ENCODE measurements at regions not wholly inside any gene's neighbourhood (a gene's known extent, or its start where the extent isn't known, plus 50 kb on each side); places are given as distances from the start of the nearest gene placed in this dataset.

DNA sequence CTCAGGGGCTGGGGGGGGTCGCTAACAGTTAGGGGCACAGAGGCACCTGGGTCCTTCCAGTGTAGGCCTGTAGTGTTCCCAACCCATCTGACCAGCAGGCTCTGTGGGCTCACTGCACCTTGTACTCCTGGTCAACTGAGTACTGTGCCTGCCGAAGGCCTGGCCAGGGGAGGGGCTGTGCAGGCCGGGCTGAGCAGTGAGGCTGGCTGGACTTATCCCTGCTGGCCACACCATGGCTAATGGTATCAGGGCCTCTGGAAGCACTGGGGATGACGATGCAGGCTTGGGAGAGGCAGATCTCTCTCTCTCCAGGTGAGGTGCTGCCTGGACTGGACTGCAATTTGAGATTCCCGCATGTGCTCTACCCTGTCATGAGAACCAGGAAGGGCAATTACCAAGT lies 58.9 kb upstream of the SDK2 start:
- no peak overlapping the region for H3K56ac ChIP-seq (ENCODE audit: low read length)
- H3K4me3 ChIP-seq (ENCODE audit: low read length) = no peak overlapping the region
- no peak overlapping the region for H4K5ac ChIP-seq (ENCODE audit: low read length)
- WGBS (ENCODE audit: extremely low coverage, insufficient coverage, low lambda C conversion rate) = no CpG with 5 or more reads among the region's 5 CpGs
- H3K27ac ChIP-seq (ENCODE audit: low read depth, low read length) = no peak overlapping the region
- H3K27me3 ChIP-seq (ENCODE audit: insufficient read depth, low read length, poor library complexity) = no peaks in the 10 kb centered on the region
- no peak overlapping the region for H3K4me2 ChIP-seq (ENCODE audit: low read length)
- no peak overlapping the region for H3K18ac ChIP-seq (ENCODE audit: low read length)
- no peaks in the 10 kb centered on the region for H3K79me1 ChIP-seq (ENCODE audit: low read length)
- no peak overlapping the region for H2BK5ac ChIP-seq (ENCODE audit: low read length)
- no peak overlapping the region for H2BK15ac ChIP-seq (replicated peaks; ENCODE audit: low read depth)
- no peak overlapping the region for H2BK120ac ChIP-seq (ENCODE audit: low read depth, low read length)
- no peak overlapping the region for H4K8ac ChIP-seq (ENCODE audit: low read depth, low read length)
- no peak overlapping the region for H3K23ac ChIP-seq (ENCODE audit: low read length)
- H3K36me3 ChIP-seq (ENCODE audit: control insufficient read depth, insufficient read depth, low read length) = no peaks in the 10 kb centered on the region
- no peak overlapping the region for H2AK5ac ChIP-seq (ENCODE audit: low read length)
- no peak overlapping the region for H3K4ac ChIP-seq (ENCODE audit: low read depth, low read length)
- no peaks in the 10 kb centered on the region for H3K4me1 ChIP-seq (ENCODE audit: control insufficient read depth, low read depth, low read length)
- H3K9ac ChIP-seq (ENCODE audit: low read length) = no peak overlapping the region
- DNase-seq = no peak
- no peaks in the 10 kb centered on the region for H3K79me2 ChIP-seq (ENCODE audit: control insufficient read depth, insufficient read depth, low read length)

DNA sequence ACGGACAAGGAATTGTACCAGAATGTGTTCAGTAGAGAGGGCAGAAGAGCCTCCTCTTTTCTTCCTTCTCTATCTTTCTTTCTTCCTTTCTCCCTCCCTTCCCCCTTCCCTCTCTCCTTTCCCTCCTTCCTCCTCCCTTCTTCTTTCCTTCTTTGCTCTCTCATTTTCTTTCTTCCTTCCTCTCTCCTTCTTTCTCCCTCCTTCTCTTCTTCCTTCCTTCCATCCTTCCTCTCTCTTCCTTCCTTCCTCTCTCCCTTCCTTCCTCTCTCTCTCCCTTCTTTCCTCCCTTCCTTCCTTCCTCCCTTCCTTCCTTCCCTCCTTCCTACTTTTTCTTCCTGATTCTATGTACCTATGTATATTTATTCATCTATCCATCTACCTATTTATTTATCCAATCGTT lies 59.7 kb upstream of the SDK2 start:
- Histone ChIP-seq H3K56ac (ENCODE audit: low read length) (no peak overlapping the region), H2BK120ac (ENCODE audit: low read depth, low read length) (no peak overlapping the region), H4K5ac (ENCODE audit: low read length) (no peak overlapping the region), H3K27ac (ENCODE audit: low read depth, low read length) (no peak overlapping the region), H3K9ac (ENCODE audit: low read length) (no peak overlapping the region), H3K23ac (ENCODE audit: low read length) (no peak overlapping the region), H4K8ac (ENCODE audit: low read depth, low read length) (no peak overlapping the region), H2BK15ac (replicated peaks; ENCODE audit: low read depth) (no peak overlapping the region), H3K27me3 (ENCODE audit: insufficient read depth, low read length, poor library complexity) (no peaks in the 10 kb centered on the region), H3K4me1 (ENCODE audit: control insufficient read depth, low read depth, low read length) (no peaks in the 10 kb centered on the region), H3K4me2 (ENCODE audit: low read length) (no peak overlapping the region), H2AK5ac (ENCODE audit: low read length) (no peak overlapping the region), H3K79me2 (ENCODE audit: control insufficient read depth, insufficient read depth, low read length) (no peaks in the 10 kb centered on the region), H3K18ac (ENCODE audit: low read length) (no peak overlapping the region), H3K36me3 (ENCODE audit: control insufficient read depth, insufficient read depth, low read length) (no peaks in the 10 kb centered on the region), H3K4ac (ENCODE audit: low read depth, low read length) (no peak overlapping the region), H3K4me3 (ENCODE audit: low read length) (no peak overlapping the region), H2BK5ac (ENCODE audit: low read length) (no peak overlapping the region), H3K79me1 (ENCODE audit: low read length) (no peaks in the 10 kb centered on the region)
- no CpG with 5 or more reads among the region's 2 CpGs for WGBS (ENCODE audit: extremely low coverage, insufficient coverage, low lambda C conversion rate)
- no peak for DNase-seq

DNA sequence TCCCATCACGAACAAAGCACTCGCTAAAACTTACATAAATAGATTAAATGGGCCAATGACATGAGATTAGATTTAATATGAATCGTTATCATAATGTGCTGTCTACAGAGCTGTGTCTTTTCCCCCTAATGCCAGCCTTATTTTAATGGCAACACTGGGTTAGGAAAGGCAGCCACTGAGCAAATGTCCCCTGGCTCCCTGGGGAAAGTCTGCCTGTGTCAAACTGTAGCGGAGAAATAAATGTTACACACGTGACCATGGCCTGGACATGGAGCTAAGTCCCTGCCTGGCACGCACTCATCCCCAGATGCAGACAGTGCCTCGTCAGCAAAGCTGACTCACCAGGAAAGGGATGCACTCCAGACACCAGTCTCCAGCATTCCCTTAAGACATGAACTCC lies 61.3 kb upstream of the SDK2 start:
- H3K4ac ChIP-seq (ENCODE audit: low read depth, low read length) = no peak overlapping the region
- WGBS (ENCODE audit: extremely low coverage, insufficient coverage, low lambda C conversion rate) = no CpG with 5 or more reads among the region's 7 CpGs
- no peak overlapping the region for H2AK5ac ChIP-seq (ENCODE audit: low read length)
- H2BK120ac ChIP-seq (ENCODE audit: low read depth, low read length) = no peak overlapping the region
- no peak overlapping the region for H3K9ac ChIP-seq (ENCODE audit: low read length)
- no peak overlapping the region for H3K27ac ChIP-seq (ENCODE audit: low read depth, low read length)
- H3K56ac ChIP-seq (ENCODE audit: low read length) = no peak overlapping the region
- H3K27me3 ChIP-seq (ENCODE audit: insufficient read depth, low read length, poor library complexity) = no peaks in the 10 kb centered on the region
- H4K8ac ChIP-seq (ENCODE audit: low read depth, low read length) = no peak overlapping the region
- no peak overlapping the region for H4K5ac ChIP-seq (ENCODE audit: low read length)
- H2BK5ac ChIP-seq (ENCODE audit: low read length) = no peak overlapping the region
- no peak for DNase-seq
- no peak overlapping the region for H3K4me2 ChIP-seq (ENCODE audit: low read length)
- H3K18ac ChIP-seq (ENCODE audit: low read length) = no peak overlapping the region
- H3K79me1 ChIP-seq (ENCODE audit: low read length) = no peaks in the 10 kb centered on the region
- no peaks in the 10 kb centered on the region for H3K79me2 ChIP-seq (ENCODE audit: control insufficient read depth, insufficient read depth, low read length)
- no peak overlapping the region for H2BK15ac ChIP-seq (replicated peaks; ENCODE audit: low read depth)
- no peaks in the 10 kb centered on the region for H3K36me3 ChIP-seq (ENCODE audit: control insufficient read depth, insufficient read depth, low read length)
- H3K4me3 ChIP-seq (ENCODE audit: low read length) = no peak overlapping the region
- H3K4me1 ChIP-seq (ENCODE audit: control insufficient read depth, low read depth, low read length) = no peaks in the 10 kb centered on the region
- H3K23ac ChIP-seq (ENCODE audit: low read length) = no peak overlapping the region

DNA sequence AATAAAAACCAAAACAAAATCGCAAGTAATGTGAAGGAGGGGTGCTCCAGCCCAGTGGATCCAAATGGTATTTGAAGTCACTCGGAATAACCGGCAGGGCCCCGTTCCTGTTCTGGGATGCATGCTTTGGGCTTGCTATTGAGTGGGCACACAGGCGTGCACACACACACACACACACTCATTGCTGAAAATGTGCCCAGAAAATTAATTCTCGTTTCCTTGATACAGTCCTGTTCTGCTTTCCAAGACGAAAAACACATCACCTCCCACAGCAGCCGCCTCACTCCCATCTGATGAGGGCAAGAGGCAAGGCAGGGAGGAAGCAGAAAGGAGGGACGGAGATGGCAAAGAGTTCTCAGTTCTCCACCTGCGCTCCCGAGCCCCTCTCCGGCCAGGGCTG lies 62.2 kb upstream of the SDK2 start:
- Histone ChIP-seq H3K23ac (ENCODE audit: low read length) (no peak overlapping the region), H3K4me1 (ENCODE audit: control insufficient read depth, low read depth, low read length) (no peaks in the 10 kb centered on the region), H3K79me1 (ENCODE audit: low read length) (no peaks in the 10 kb centered on the region), H2BK120ac (ENCODE audit: low read depth, low read length) (no peak overlapping the region), H3K56ac (ENCODE audit: low read length) (no peak overlapping the region), H2BK5ac (ENCODE audit: low read length) (no peak overlapping the region), H2AK5ac (ENCODE audit: low read length) (no peak overlapping the region), H4K5ac (ENCODE audit: low read length) (no peak overlapping the region), H3K9ac (ENCODE audit: low read length) (no peak overlapping the region), H3K4me2 (ENCODE audit: low read length) (no peak overlapping the region), H3K36me3 (ENCODE audit: control insufficient read depth, insufficient read depth, low read length) (no peaks in the 10 kb centered on the region), H3K79me2 (ENCODE audit: control insufficient read depth, insufficient read depth, low read length) (no peaks in the 10 kb centered on the region), H3K27ac (ENCODE audit: low read depth, low read length) (no peak overlapping the region), H4K8ac (ENCODE audit: low read depth, low read length) (no peak overlapping the region), H3K27me3 (ENCODE audit: insufficient read depth, low read length, poor library complexity) (no peaks in the 10 kb centered on the region), H3K4me3 (ENCODE audit: low read length) (no peak overlapping the region), H3K18ac (ENCODE audit: low read length) (no peak overlapping the region), H3K4ac (ENCODE audit: low read depth, low read length) (no peak overlapping the region), H2BK15ac (replicated peaks; ENCODE audit: low read depth) (no peak overlapping the region)
- WGBS (ENCODE audit: extremely low coverage, insufficient coverage, low lambda C conversion rate) = no CpG with 5 or more reads among the region's 12 CpGs
- no peak for DNase-seq

DNA sequence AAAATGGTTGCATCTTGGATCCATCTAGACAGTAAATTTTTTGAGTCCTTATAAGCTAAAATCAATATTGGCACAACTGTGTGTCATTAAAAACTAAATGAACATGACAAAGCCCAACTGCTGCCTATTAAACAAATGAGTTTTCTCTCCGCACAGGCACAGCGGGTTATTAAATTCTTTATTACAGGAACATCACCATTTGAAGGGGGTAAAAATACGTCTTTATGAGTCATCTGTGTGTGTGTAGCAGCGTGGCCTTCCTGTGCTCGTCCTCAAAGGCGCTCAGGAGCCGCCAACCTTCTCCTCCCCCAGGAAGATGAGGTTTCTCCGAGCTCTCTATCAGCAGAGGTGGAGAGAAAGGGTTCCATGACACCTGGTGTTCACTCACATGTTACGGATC lies 62.6 kb upstream of the SDK2 start:
- Histone ChIP-seq H3K79me2 (ENCODE audit: control insufficient read depth, insufficient read depth, low read length) (no peaks in the 10 kb centered on the region), H3K4me1 (ENCODE audit: control insufficient read depth, low read depth, low read length) (no peaks in the 10 kb centered on the region), H2BK120ac (ENCODE audit: low read depth, low read length) (no peak overlapping the region), H3K9ac (ENCODE audit: low read length) (no peak overlapping the region), H4K8ac (ENCODE audit: low read depth, low read length) (no peak overlapping the region), H4K5ac (ENCODE audit: low read length) (no peak overlapping the region), H2AK5ac (ENCODE audit: low read length) (no peak overlapping the region), H3K36me3 (ENCODE audit: control insufficient read depth, insufficient read depth, low read length) (no peaks in the 10 kb centered on the region), H3K4me3 (ENCODE audit: low read length) (no peak overlapping the region), H3K56ac (ENCODE audit: low read length) (no peak overlapping the region), H3K18ac (ENCODE audit: low read length) (no peak overlapping the region), H3K79me1 (ENCODE audit: low read length) (no peaks in the 10 kb centered on the region), H3K4me2 (ENCODE audit: low read length) (no peak overlapping the region), H2BK15ac (replicated peaks; ENCODE audit: low read depth) (no peak overlapping the region), H3K27me3 (ENCODE audit: insufficient read depth, low read length, poor library complexity) (no peaks in the 10 kb centered on the region), H3K4ac (ENCODE audit: low read depth, low read length) (no peak overlapping the region), H3K23ac (ENCODE audit: low read length) (no peak overlapping the region), H2BK5ac (ENCODE audit: low read length) (no peak overlapping the region), H3K27ac (ENCODE audit: low read depth, low read length) (no peak overlapping the region)
- DNase-seq = no peak
- WGBS (ENCODE audit: extremely low coverage, insufficient coverage, low lambda C conversion rate) = no CpG with 5 or more reads among the region's 9 CpGs

DNA sequence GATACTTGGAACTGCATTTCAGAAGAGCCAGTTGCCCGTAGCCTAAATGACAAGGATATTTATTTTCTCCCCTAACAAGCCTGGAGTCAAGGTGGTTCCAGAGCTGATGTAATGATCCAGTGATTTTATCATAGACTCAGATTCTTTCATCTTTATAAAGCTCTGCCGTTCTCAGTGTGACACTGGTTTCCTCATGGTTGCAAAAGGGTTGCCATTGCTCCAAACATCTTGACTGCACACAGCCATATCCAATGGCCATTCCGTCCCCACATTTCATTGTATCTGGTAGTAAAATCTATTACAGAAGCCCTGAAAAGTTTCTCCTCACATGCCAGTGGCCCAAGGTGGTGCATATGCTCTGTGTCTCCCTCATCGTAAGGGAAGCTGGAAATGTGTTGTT lies 63.1 kb upstream of the SDK2 start:
- Histone ChIP-seq H3K18ac (ENCODE audit: low read length) (no peak overlapping the region), H3K4me2 (ENCODE audit: low read length) (no peak overlapping the region), H3K9ac (ENCODE audit: low read length) (no peak overlapping the region), H3K79me2 (ENCODE audit: control insufficient read depth, insufficient read depth, low read length) (no peaks in the 10 kb centered on the region), H4K8ac (ENCODE audit: low read depth, low read length) (no peak overlapping the region), H4K5ac (ENCODE audit: low read length) (no peak overlapping the region), H3K4me3 (ENCODE audit: low read length) (no peak overlapping the region), H3K27me3 (ENCODE audit: insufficient read depth, low read length, poor library complexity) (no peaks in the 10 kb centered on the region), H2BK5ac (ENCODE audit: low read length) (no peak overlapping the region), H3K4ac (ENCODE audit: low read depth, low read length) (no peak overlapping the region), H3K27ac (ENCODE audit: low read depth, low read length) (no peak overlapping the region), H3K56ac (ENCODE audit: low read length) (no peak overlapping the region), H2AK5ac (ENCODE audit: low read length) (no peak overlapping the region), H3K36me3 (ENCODE audit: control insufficient read depth, insufficient read depth, low read length) (no peaks in the 10 kb centered on the region), H3K4me1 (ENCODE audit: control insufficient read depth, low read depth, low read length) (no peaks in the 10 kb centered on the region), H3K23ac (ENCODE audit: low read length) (no peak overlapping the region), H2BK15ac (replicated peaks; ENCODE audit: low read depth) (no peak overlapping the region), H3K79me1 (ENCODE audit: low read length) (no peaks in the 10 kb centered on the region), H2BK120ac (ENCODE audit: low read depth, low read length) (no peak overlapping the region)
- WGBS (ENCODE audit: extremely low coverage, insufficient coverage, low lambda C conversion rate) = no CpG with 5 or more reads among the region's 4 CpGs
- no peak for DNase-seq

Data from mesendoderm (in vitro differentiated cells).